H9 (cell line): ENCODE measurements at regions not wholly inside any gene's neighbourhood (a gene's known extent, or its start where the extent isn't known, plus 50 kb on each side); places are given as distances from the start of the nearest gene placed in this dataset.

ENCODE experiments used
- DNase-seq: peaks from one replicate; pipeline ENCODE4 v3.0.0-alpha.2; 2017
- H2AFZ ChIP-seq: one replicate; pipeline ENCODE4 v1.6.1; 2013; ENCODE audit warnings: mild to moderate bottlenecking, low read length, control low read depth, moderate library complexity
- H2AK5ac ChIP-seq: 2 replicates; pipeline ENCODE4 v1.6.1; 2013; ENCODE audit warnings: low read length, control low read depth, mixed read lengths; ENCODE audit not compliant: insufficient read length
- H2BK120ac ChIP-seq: one replicate; pipeline ENCODE4 v1.6.1; 2013; ENCODE audit warnings: low read depth, mild to moderate bottlenecking, low read length, control low read depth, inconsistent platforms; ENCODE audit not compliant: poor library complexity, severe bottlenecking
- H2BK12ac ChIP-seq: 2 replicates; pipeline ENCODE4 v1.6.1; 2013; ENCODE audit warnings: low read length, control low read depth, mixed read lengths, low read depth; ENCODE audit not compliant: insufficient read length
- H2BK15ac ChIP-seq: 2 replicates; pipeline ENCODE4 v1.6.1; 2013; ENCODE audit warnings: low read depth, low read length, control low read depth
- H2BK20ac ChIP-seq: one replicate; pipeline ENCODE4 v1.6.1; 2013; ENCODE audit warnings: low read depth, mild to moderate bottlenecking, low read length, control low read depth, inconsistent platforms; ENCODE audit not compliant: poor library complexity, severe bottlenecking
- H2BK5ac ChIP-seq: 2 replicates; pipeline ENCODE4 v1.6.1; 2013; ENCODE audit warnings: low read length, control low read depth, mixed read lengths; ENCODE audit not compliant: insufficient read length
- H3K14ac ChIP-seq: 2 replicates; pipeline ENCODE4 v1.6.1; 2013; ENCODE audit warnings: low read length, control low read depth; ENCODE audit not compliant: insufficient read depth
- H3K18ac ChIP-seq: 2 replicates; pipeline ENCODE4 v1.6.1; 2013; ENCODE audit warnings: low read depth, mild to moderate bottlenecking, mixed read lengths, low read length, control low read depth; ENCODE audit not compliant: insufficient read length
- H3K23ac ChIP-seq: 2 replicates; pipeline ENCODE4 v1.6.1; 2013; ENCODE audit warnings: low read length, control low read depth, mixed read lengths, low read depth; ENCODE audit not compliant: insufficient read length
- H3K23me2 ChIP-seq: 2 replicates; pipeline ENCODE4 v1.6.1; 2013; ENCODE audit warnings: low read depth, mild to moderate bottlenecking, mixed read lengths, low read length, control low read depth; ENCODE audit not compliant: insufficient read length, poor library complexity, severe bottlenecking
- H3K27ac ChIP-seq: 2 replicates; pipeline ENCODE4 v1.5.1; 2013; ENCODE audit warnings: low read length, control low read depth, mixed read lengths, low read depth; ENCODE audit not compliant: insufficient read length
- H3K27me3 ChIP-seq: 2 replicates; pipeline ENCODE4 v1.6.1; 2013; ENCODE audit warnings: low read length, control low read depth, inconsistent platforms; ENCODE audit not compliant: insufficient read depth
- H3K4ac ChIP-seq: 2 replicates; pipeline ENCODE4 v1.6.1; 2013; ENCODE audit warnings: low read depth, mild to moderate bottlenecking, control low read depth, inconsistent platforms, low read length, moderate library complexity
- H3K4me1 ChIP-seq: 2 replicates; pipeline ENCODE4 v1.6.1; 2013; ENCODE audit warnings: low read length, control low read depth, inconsistent platforms; ENCODE audit not compliant: insufficient read depth
- H3K4me2 ChIP-seq: 2 replicates; pipeline ENCODE4 v1.6.1; 2013; ENCODE audit warnings: low read length, control low read depth, mixed read lengths; ENCODE audit not compliant: insufficient read length, insufficient read depth
- H3K56ac ChIP-seq: 2 replicates; pipeline ENCODE4 v1.6.1; 2013; ENCODE audit warnings: low read depth, mild to moderate bottlenecking, mixed read lengths, low read length, control low read depth; ENCODE audit not compliant: insufficient read length
- H3K79me1 ChIP-seq: 2 replicates; pipeline ENCODE4 v1.6.1; 2013; ENCODE audit warnings: low read depth, mild to moderate bottlenecking, moderate library complexity, low read length, control low read depth, inconsistent platforms; ENCODE audit not compliant: insufficient read depth, poor library complexity, severe bottlenecking
- H3K79me2 ChIP-seq: 2 replicates; pipeline ENCODE4 v1.6.1; 2013; ENCODE audit warnings: low read length, control low read depth, inconsistent platforms; ENCODE audit not compliant: insufficient read depth
- H3K9ac ChIP-seq: 2 replicates; pipeline ENCODE4 v1.6.1; 2013; ENCODE audit warnings: low read length, control low read depth, mixed read lengths; ENCODE audit not compliant: insufficient read length; ENCODE audit errors: extremely low read depth
- H3K9me3 ChIP-seq: one replicate; pipeline ENCODE4 v1.6.1; 2013; ENCODE audit warnings: low read depth, low read length, inconsistent platforms; ENCODE audit not compliant: control insufficient read depth
- H3T11ph ChIP-seq: one replicate; pipeline ENCODE4 v1.6.1; 2013; ENCODE audit warnings: mild to moderate bottlenecking, low read length, control low read depth, inconsistent platforms
- H4K20me1 ChIP-seq: one replicate; pipeline ENCODE4 v1.6.1; 2013; ENCODE audit not compliant: control insufficient read depth, insufficient read length, insufficient read depth
- H4K5ac ChIP-seq: 2 replicates; pipeline ENCODE4 v1.6.1; 2013; ENCODE audit warnings: low read depth, mild to moderate bottlenecking, mixed read lengths, low read length, control low read depth; ENCODE audit not compliant: insufficient read length
- H4K8ac ChIP-seq: replicated peaks from 2 replicates; pipeline ENCODE4 v1.6.1; 2013; ENCODE audit warnings: low read length, control low read depth, mixed read lengths, low read depth; ENCODE audit not compliant: insufficient read length
- H4K91ac ChIP-seq: 2 replicates; pipeline ENCODE4 v1.6.1; 2013; ENCODE audit warnings: low read depth, mild to moderate bottlenecking, moderate library complexity, mixed read lengths, low read length, control low read depth; ENCODE audit not compliant: insufficient read length
- H3K27ac Mint-ChIP-seq, 3 experiments: 2 replicates in 2 of 3; 3 replicates in 1 of 3; pipeline ENCODE4 v1.8.0; 2020 to 2021; ENCODE audit warnings: mixed read lengths in 3 of 3, mild to moderate bottlenecking in 1 of 3, moderate library complexity in 1 of 3
- H3K27me3 Mint-ChIP-seq: 2 replicates; pipeline ENCODE4 v1.8.0; 2021; ENCODE audit warnings: low read depth, mild to moderate bottlenecking, moderate library complexity, mixed read lengths
- H3K36me3 Mint-ChIP-seq, 3 experiments: 2 replicates in 2 of 3; 3 replicates in 1 of 3; pipeline ENCODE4 v1.8.0; 2020 to 2021; ENCODE audit warnings: low read depth in 3 of 3, mixed read lengths in 3 of 3; ENCODE audit not compliant: insufficient read depth in 1 of 3
- H3K4me1 Mint-ChIP-seq, 2 experiments: 2 replicates each; pipeline ENCODE4 v1.8.0; 2020; ENCODE audit warnings: mixed read lengths in 2 of 2
- H3K4me3 Mint-ChIP-seq, 2 experiments: 2 replicates in 1 of 2; 3 replicates in 1 of 2; pipeline ENCODE4 v1.8.0; 2020 to 2021; ENCODE audit warnings: mild to moderate bottlenecking in 2 of 2, mixed read lengths in 2 of 2, moderate library complexity in 1 of 2
- H3K9me3 Mint-ChIP-seq, 2 experiments: 2 replicates in 1 of 2; 3 replicates in 1 of 2; pipeline ENCODE4 v1.8.0; 2020; ENCODE audit warnings: mild to moderate bottlenecking in 2 of 2, mixed read lengths in 2 of 2, moderate library complexity in 1 of 2
- TF ChIP-seq, protein P1 (sequence below): fragments of 200-600 bp; sonication (generic); conservative IDR thresholded peaks from 3 replicates; pipeline ENCODE4 v1.8.0; 2021; ENCODE audit warnings: antibody characterized with exemption, mild to moderate bottlenecking

DNA sequence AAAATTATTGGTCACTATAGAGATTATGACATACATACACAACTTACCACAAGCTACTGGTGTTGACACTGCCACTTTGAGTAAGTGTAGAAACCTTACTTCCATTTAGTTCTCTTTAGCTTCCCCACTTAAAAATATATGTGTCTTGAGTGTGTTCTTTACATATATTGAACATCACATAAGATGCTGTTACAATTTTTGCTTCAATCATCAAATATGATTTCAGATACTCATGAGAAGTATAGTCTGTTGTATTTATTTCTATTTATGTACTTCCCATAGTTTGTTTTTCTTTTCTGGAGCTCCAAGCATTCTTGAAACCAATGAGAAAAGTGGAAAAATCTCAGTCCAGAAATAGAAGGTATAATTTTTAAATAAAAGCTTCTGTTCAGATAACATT is 102.7 kb upstream of the SDK1 start:
- no peaks in the 10 kb centered on the region for H3K27me3 ChIP-seq
- no peaks in the 10 kb centered on the region for H3K9me3 ChIP-seq
- H3K4me1 Mint-ChIP-seq: peaks cover 48 to 51% of the 10 kb centered on the region in 2 experiments

More for the DNA sequence above, 102.7 kb upstream of the SDK1 start:
- Histone ChIP-seq H3K56ac (no peak overlapping the region), H4K8ac (no peak overlapping the region), H3K4ac (no peak overlapping the region), H3K23ac (no peak overlapping the region), H2BK5ac (no peak overlapping the region), H2BK12ac (no peak overlapping the region), H2AK5ac (no peak overlapping the region), H3K4me2 (no peak overlapping the region), H4K20me1 (no peaks in the 10 kb centered on the region), H4K5ac (no peak overlapping the region), H3K14ac (no peak overlapping the region), H3K9ac (no peak overlapping the region), H3K79me1 (no peaks in the 10 kb centered on the region), H2AFZ (no peak overlapping the region), H2BK120ac (no peak overlapping the region), H3T11ph (no peak overlapping the region), H2BK15ac (no peak overlapping the region), H3K27ac (no peak overlapping the region), H2BK20ac (no peak overlapping the region), H3K79me2 (no peaks in the 10 kb centered on the region), H3K18ac (no peak overlapping the region), H4K91ac (no peak overlapping the region), H3K23me2 (no peaks in the 10 kb centered on the region), H3K4me1 (peaks cover 4% of the 10 kb centered on the region; the same call in 1 of the 2 replicates)
- H3K27me3 Mint-ChIP-seq: no peaks in the 10 kb centered on the region
- H3K27ac Mint-ChIP-seq: no peak overlapping the region
- peaks cover 24 to 31% of the 10 kb centered on the region in 2 experiments for H3K9me3 Mint-ChIP-seq
- H3K36me3 Mint-ChIP-seq: peaks cover 0 to 21% (median 9%) of the 10 kb centered on the region in 3 experiments; a peak in 5 of 7 replicates
- H3K4me3 Mint-ChIP-seq: no peak overlapping the region
- no peak for DNase-seq
- TF ChIP-seq, protein P1, sequence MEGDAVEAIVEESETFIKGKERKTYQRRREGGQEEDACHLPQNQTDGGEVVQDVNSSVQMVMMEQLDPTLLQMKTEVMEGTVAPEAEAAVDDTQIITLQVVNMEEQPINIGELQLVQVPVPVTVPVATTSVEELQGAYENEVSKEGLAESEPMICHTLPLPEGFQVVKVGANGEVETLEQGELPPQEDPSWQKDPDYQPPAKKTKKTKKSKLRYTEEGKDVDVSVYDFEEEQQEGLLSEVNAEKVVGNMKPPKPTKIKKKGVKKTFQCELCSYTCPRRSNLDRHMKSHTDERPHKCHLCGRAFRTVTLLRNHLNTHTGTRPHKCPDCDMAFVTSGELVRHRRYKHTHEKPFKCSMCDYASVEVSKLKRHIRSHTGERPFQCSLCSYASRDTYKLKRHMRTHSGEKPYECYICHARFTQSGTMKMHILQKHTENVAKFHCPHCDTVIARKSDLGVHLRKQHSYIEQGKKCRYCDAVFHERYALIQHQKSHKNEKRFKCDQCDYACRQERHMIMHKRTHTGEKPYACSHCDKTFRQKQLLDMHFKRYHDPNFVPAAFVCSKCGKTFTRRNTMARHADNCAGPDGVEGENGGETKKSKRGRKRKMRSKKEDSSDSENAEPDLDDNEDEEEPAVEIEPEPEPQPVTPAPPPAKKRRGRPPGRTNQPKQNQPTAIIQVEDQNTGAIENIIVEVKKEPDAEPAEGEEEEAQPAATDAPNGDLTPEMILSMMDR: no peak
